Upper lobe of right lung (tissue), 1 donor: ENCODE measurements at regions not wholly inside any gene's neighbourhood (a gene's known extent, or its start where the extent isn't known, plus 50 kb on each side); places are given as distances from the start of the nearest gene placed in this dataset.

Experiments
- ATAC-seq: fragments of 200-7000 bp; cut with Tn5 transposase; one replicate; pipeline ENCODE4 v1.9.1; 2020; ENCODE audit warnings: mild to moderate bottlenecking, moderate library complexity
- DNase-seq: peaks from one replicate; pipeline ENCODE4 v3.0.0-alpha.2; 2020
- H3K27ac ChIP-seq: fragments of 200-600 bp; one replicate; pipeline ENCODE4 v1.8.0; 2022
- H3K27me3 ChIP-seq: fragments of 200-600 bp; one replicate; pipeline ENCODE4 v1.8.0; 2022; ENCODE audit warnings: mild to moderate bottlenecking
- H3K36me3 ChIP-seq: fragments of 200-600 bp; one replicate; pipeline ENCODE4 v1.8.0; 2022
- H3K4me1 ChIP-seq: fragments of 200-600 bp; one replicate; pipeline ENCODE4 v1.8.0; 2022
- H3K4me3 ChIP-seq: fragments of 200-600 bp; one replicate; pipeline ENCODE4 v1.8.0; 2022; ENCODE audit warnings: mild to moderate bottlenecking
- H3K9me3 ChIP-seq: fragments of 200-600 bp; one replicate; pipeline ENCODE4 v1.8.0; 2022
- CTCF ChIP-seq: fragments of 200-600 bp; IDR thresholded peaks from one replicate; pipeline ENCODE4 v1.8.0; 2022; ENCODE audit warnings: antibody characterized with exemption
- intact Hi-C: fragments of 100-400 bp; cut with DNase I; formaldehyde crosslinking; loops from one replicate; pipeline ENCODE4 v1.11.0; 2022
- donor health status: DM: no; HTN: yes; CAD: no; lungs with severe emphysema.

GRCh38 chr4:24395937-24396336, 188.4 kb downstream of the DHX15 start:
- no peak overlapping the region for H3K4me3 ChIP-seq
- TF ChIP-seq CTCF = no peak
- H3K4me1 ChIP-seq = no peaks in the 10 kb centered on the region
- intact Hi-C loops = no loop called here
- H3K9me3 ChIP-seq = no peaks in the 10 kb centered on the region
- DNase-seq = no peak
- no peaks in the 10 kb centered on the region for H3K27me3 ChIP-seq
- ATAC-seq = no peak
- H3K36me3 ChIP-seq = no peaks in the 10 kb centered on the region
- H3K27ac ChIP-seq = no peak overlapping the region

DNA sequence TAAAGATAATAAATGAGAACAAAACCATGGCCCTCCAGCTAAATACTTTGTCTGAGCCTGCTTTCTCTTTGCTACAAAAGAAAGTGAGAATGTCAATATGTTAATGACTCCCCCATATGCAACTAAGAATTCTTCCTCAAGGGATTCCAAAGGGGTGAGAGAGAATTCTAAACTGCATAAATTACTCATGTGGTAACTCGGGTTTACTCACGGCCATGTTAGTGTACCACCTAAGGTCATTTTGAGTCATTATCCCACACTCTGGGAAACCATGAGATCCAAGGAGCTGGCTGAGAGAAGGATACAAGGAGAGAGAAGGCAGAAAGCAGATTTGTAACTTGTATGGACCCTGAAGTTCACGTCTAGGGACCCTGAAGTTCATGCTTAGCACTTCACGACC, 190.3 kb downstream of the DHX15 start:
- DNase-seq (no peak), ATAC-seq (no peak)
- intact Hi-C loops = no loop called here
- H3K27ac ChIP-seq = no peak overlapping the region
- H3K27me3 ChIP-seq = no peaks in the 10 kb centered on the region
- no peaks in the 10 kb centered on the region for H3K36me3 ChIP-seq
- no peaks in the 10 kb centered on the region for H3K4me1 ChIP-seq
- H3K4me3 ChIP-seq = no peak overlapping the region
- TF ChIP-seq CTCF = no peak
- no peaks in the 10 kb centered on the region for H3K9me3 ChIP-seq

DNA sequence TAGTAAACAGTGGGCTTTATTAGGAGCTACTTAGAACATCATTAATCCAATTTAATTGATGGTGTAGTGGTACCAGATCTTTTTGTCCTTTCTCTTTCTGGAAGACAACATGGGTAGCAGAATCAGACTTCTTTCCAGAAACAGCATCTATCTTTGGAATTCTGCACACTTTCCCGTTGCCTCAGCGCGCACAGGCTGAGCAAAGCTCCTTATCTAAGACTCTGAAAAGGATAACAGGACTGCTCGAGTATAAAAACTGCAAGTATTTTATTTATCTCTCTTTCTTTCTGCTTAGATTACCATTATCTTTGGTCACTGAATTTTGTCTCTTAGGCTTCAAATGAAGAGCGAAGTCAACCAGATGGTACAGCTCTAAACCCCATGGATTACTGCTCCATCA, 191.7 kb downstream of the DHX15 start:
- H3K9me3 ChIP-seq = no peaks in the 10 kb centered on the region
- no peaks in the 10 kb centered on the region for H3K4me1 ChIP-seq
- H3K27ac ChIP-seq = no peak overlapping the region
- intact Hi-C loops = no loop called here
- no peak for ATAC-seq
- H3K27me3 ChIP-seq = no peaks in the 10 kb centered on the region
- H3K36me3 ChIP-seq = no peaks in the 10 kb centered on the region
- DNase-seq = no peak
- no peak overlapping the region for H3K4me3 ChIP-seq
- TF ChIP-seq CTCF = no peak

GRCh38 chr4:24382381-24382780, 202.0 kb downstream of the DHX15 start:
- H3K27ac ChIP-seq = no peak overlapping the region
- no peaks in the 10 kb centered on the region for H3K4me1 ChIP-seq
- H3K27me3 ChIP-seq = no peaks in the 10 kb centered on the region
- H3K36me3 ChIP-seq = no peaks in the 10 kb centered on the region
- no peak overlapping the region for H3K4me3 ChIP-seq
- H3K9me3 ChIP-seq = no peaks in the 10 kb centered on the region
- DNase-seq (no peak), ATAC-seq (no peak)
- no peak for TF ChIP-seq CTCF
- intact Hi-C loops = no loop called here

DNA sequence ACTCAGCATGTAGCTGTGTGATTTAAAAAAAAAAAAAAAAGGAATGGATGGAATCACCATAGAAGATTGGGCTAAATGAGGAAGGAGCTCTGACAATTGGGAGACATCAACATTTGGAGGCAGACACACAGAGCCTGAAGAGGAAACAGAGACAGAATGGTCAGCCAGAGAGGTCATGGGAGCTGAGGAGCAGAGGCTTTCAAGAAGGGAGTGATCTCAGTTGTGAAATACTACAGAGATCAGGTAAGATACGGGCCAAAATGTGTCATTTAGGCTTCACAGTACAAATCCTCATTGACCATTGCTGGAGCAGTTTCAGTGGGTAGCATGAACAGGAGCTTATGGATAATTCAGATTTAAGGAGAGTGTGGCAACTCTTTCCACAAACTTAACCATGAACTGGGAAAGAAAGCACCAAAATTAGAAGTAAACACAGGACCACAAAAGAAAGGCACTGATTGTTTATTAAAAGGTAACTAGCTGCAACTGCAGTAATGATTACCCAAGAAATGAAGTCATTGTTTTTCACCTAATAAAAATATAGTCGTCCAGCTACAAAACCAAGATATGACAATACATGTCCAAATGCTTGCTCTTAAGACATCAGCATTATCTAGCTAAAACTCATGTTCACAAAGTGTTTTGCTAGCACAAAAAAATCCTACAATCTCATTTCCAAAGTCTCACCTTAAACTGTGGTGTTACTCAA, 203.2 kb downstream of the DHX15 start:
- intact Hi-C loops = no loop called here
- no peak for TF ChIP-seq CTCF
- DNase-seq (no peak), ATAC-seq (no peak)
- Histone ChIP-seq H3K9me3 (no peaks in the 10 kb centered on the region), H3K27me3 (no peaks in the 10 kb centered on the region), H3K36me3 (no peaks in the 10 kb centered on the region), H3K4me1 (no peaks in the 10 kb centered on the region), H3K27ac (no peak overlapping the region), H3K4me3 (no peak overlapping the region)

DNA sequence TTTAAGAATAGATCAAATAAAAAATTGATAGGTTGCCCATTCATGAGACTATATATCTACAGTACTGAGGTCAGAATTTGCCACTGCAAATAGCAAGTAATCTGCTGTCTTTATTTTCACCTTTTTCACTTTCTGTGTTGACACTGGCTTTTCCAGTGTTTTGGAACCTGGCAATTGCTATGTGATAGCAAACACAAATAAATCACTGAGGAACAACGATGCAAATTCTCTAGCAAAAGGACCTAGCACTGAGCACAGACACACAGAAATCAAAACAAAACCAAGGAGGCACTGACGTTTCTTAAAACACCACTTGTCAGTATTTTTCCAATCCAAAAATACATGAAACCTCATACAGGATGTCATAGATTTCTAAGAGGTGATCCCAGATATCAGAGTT, 210.7 kb downstream of the DHX15 start:
- no peak for ATAC-seq
- no peak for DNase-seq
- H3K4me1 ChIP-seq = no peaks in the 10 kb centered on the region
- no peaks in the 10 kb centered on the region for H3K27me3 ChIP-seq
- H3K9me3 ChIP-seq = no peaks in the 10 kb centered on the region
- intact Hi-C loops = no loop called here
- H3K36me3 ChIP-seq = no peaks in the 10 kb centered on the region
- H3K27ac ChIP-seq = no peak overlapping the region
- H3K4me3 ChIP-seq = no peak overlapping the region
- TF ChIP-seq CTCF = no peak
